ENCODE measurements at regions not wholly inside any gene's neighbourhood (a gene's known extent, or its start where the extent isn't known, plus 50 kb on each side); places are given as distances from the start of the nearest gene placed in this dataset.

GRCh38 chr15:94894056-94894455 lies 662.7 kb downstream of the MCTP2 start:
- no peak overlapping the region for H3K27ac ChIP-seq (ENCODE audit: insufficient read depth, low read length)

GRCh38 chr15:94909510-94909909 lies 678.1 kb downstream of the MCTP2 start:
- Histone ChIP-seq H2AFZ (ENCODE audit: low read length) (no peak overlapping the region), H3K4me2 (ENCODE audit: extremely low read depth, insufficient read depth, low read length) (no peak overlapping the region), H4K20me1 (ENCODE audit: control insufficient read depth, extremely low read depth, insufficient read depth, low read length) (no peaks in the 10 kb centered on the region), H3K9ac (ENCODE audit: insufficient read depth, low read length) (no peak overlapping the region), H3K4me1 (ENCODE audit: control insufficient read depth, extremely low read depth, insufficient read depth, low read length) (no peaks in the 10 kb centered on the region), H3K4me3 (replicated peaks in 1 of 4; ENCODE audit: control extremely low read depth in 1 of 4, insufficient read depth in 1 of 4, low read depth in 3 of 4, low read length in 4 of 4) (no peak overlapping the region), H3K36me3 (ENCODE audit: control insufficient read depth, insufficient read depth, low read length) (no peaks in the 10 kb centered on the region), H3K27me3 (ENCODE audit: control insufficient read depth, insufficient read depth, low read length) (no peaks in the 10 kb centered on the region), H3K9me3 (ENCODE audit: control insufficient read depth, insufficient read depth, low read depth, low read length) (no peaks in the 10 kb centered on the region), H3K27ac (ENCODE audit: insufficient read depth, low read length) (no peak overlapping the region), H3K79me2 (ENCODE audit: control insufficient read depth, insufficient read depth, low read length) (no peaks in the 10 kb centered on the region)
- DNase-seq (ENCODE audit: low read depth in 2 of 2): no peak
- TF ChIP-seq CTCF (conservative IDR thresholded peaks at IDR 0.05 in 1 of 2, IDR thresholded peaks at IDR 0.05 in 1 of 2; ENCODE audit: low read depth in 1 of 2, low read length in 2 of 2) (no peak), EZH2 (IDR thresholded peaks at IDR 0.05; ENCODE audit: low read length, missing control alignments) (no peak)

More at GRCh38 chr15:94894056-94894455, 662.7 kb downstream of the MCTP2 start:
- Histone ChIP-seq H3K4me2 (ENCODE audit: extremely low read depth, insufficient read depth, low read length) (no peak overlapping the region), H3K27me3 (ENCODE audit: control insufficient read depth, insufficient read depth, low read length) (no peaks in the 10 kb centered on the region), H3K36me3 (ENCODE audit: control insufficient read depth, insufficient read depth, low read length) (no peaks in the 10 kb centered on the region), H3K4me3 (replicated peaks in 1 of 4; ENCODE audit: control extremely low read depth in 1 of 4, insufficient read depth in 1 of 4, low read depth in 3 of 4, low read length in 4 of 4) (no peak overlapping the region), H3K9me3 (ENCODE audit: control insufficient read depth, insufficient read depth, low read depth, low read length) (no peaks in the 10 kb centered on the region), H3K4me1 (ENCODE audit: control insufficient read depth, extremely low read depth, insufficient read depth, low read length) (no peaks in the 10 kb centered on the region), H2AFZ (ENCODE audit: low read length) (no peak overlapping the region), H3K9ac (ENCODE audit: insufficient read depth, low read length) (no peak overlapping the region), H4K20me1 (ENCODE audit: control insufficient read depth, extremely low read depth, insufficient read depth, low read length) (no peaks in the 10 kb centered on the region), H3K79me2 (ENCODE audit: control insufficient read depth, insufficient read depth, low read length) (no peaks in the 10 kb centered on the region)
- no peak for DNase-seq (ENCODE audit: low read depth in 2 of 2)
- TF ChIP-seq CTCF (conservative IDR thresholded peaks at IDR 0.05 in 1 of 2, IDR thresholded peaks at IDR 0.05 in 1 of 2; ENCODE audit: low read depth in 1 of 2, low read length in 2 of 2) (no peak), EZH2 (IDR thresholded peaks at IDR 0.05; ENCODE audit: low read length, missing control alignments) (no peak)

DNA sequence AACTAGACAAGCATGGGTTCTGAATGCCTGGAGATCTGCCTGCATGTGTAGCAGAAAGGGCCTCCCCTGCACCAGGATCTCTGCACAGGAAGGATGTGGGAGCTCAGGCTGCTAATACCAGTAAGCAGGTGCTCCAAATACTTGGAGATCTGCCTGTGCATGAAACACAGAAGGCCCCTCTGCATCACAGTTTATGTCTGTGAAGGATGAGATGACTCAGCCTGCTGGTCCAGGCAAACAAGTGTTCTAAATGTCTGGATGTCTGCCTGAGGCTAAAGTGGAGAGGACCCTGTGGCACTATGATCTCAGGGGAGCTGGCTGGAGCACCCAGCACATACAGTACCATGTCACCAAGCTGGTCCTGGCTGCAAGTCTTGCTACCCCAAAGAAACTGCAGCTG lies 678.8 kb downstream of the MCTP2 start:
- DNase-seq (ENCODE audit: low read depth in 2 of 2): peak; percentile 3 to 4
- no peak overlapping the region for H3K4me2 ChIP-seq (ENCODE audit: extremely low read depth, insufficient read depth, low read length)
- no peak overlapping the region for H2AFZ ChIP-seq (ENCODE audit: low read length)
- no peaks in the 10 kb centered on the region for H3K79me2 ChIP-seq (ENCODE audit: control insufficient read depth, insufficient read depth, low read length)
- no peaks in the 10 kb centered on the region for H3K4me1 ChIP-seq (ENCODE audit: control insufficient read depth, extremely low read depth, insufficient read depth, low read length)
- no peak overlapping the region for H3K27ac ChIP-seq (ENCODE audit: insufficient read depth, low read length)
- TF ChIP-seq CTCF (conservative IDR thresholded peaks at IDR 0.05 in 1 of 2, IDR thresholded peaks at IDR 0.05 in 1 of 2; ENCODE audit: low read depth in 1 of 2, low read length in 2 of 2): no peak
- no peak for TF ChIP-seq EZH2 (IDR thresholded peaks at IDR 0.05; ENCODE audit: low read length, missing control alignments)
- H3K27me3 ChIP-seq (ENCODE audit: control insufficient read depth, insufficient read depth, low read length): no peaks in the 10 kb centered on the region
- H3K36me3 ChIP-seq (ENCODE audit: control insufficient read depth, insufficient read depth, low read length): no peaks in the 10 kb centered on the region
- H3K4me3 ChIP-seq (replicated peaks in 1 of 4; ENCODE audit: control extremely low read depth in 1 of 4, insufficient read depth in 1 of 4, low read depth in 3 of 4, low read length in 4 of 4): no peak overlapping the region
- no peaks in the 10 kb centered on the region for H3K9me3 ChIP-seq (ENCODE audit: control insufficient read depth, insufficient read depth, low read depth, low read length)
- no peak overlapping the region for H3K9ac ChIP-seq (ENCODE audit: insufficient read depth, low read length)
- H4K20me1 ChIP-seq (ENCODE audit: control insufficient read depth, extremely low read depth, insufficient read depth, low read length): no peaks in the 10 kb centered on the region

Data from fibroblast of lung (primary cell).